RWPE2 (cell line): ENCODE measurements at regions not wholly inside any gene's neighbourhood (a gene's known extent, or its start where the extent isn't known, plus 50 kb on each side); places are given as distances from the start of the nearest gene placed in this dataset.
A peak's percentile ranks its signal among the peaks of the same experiment; 100 is the strongest.

Experiments
- ATAC-seq: fragments of 200-7000 bp; cut with Tn5 transposase; 3 replicates; pipeline ENCODE4 v1.9.1; 2021; ENCODE audit warnings: low read depth
- DNase-seq: peaks from one replicate; pipeline ENCODE4 v3.0.0-alpha.2; 2020; ENCODE audit warnings: low spot score
- H3K27ac ChIP-seq: fragments of 450-650 bp; 2 replicates; pipeline ENCODE4 v1.5.1; 2017; ENCODE audit warnings: mild to moderate bottlenecking; ENCODE audit not compliant: poor library complexity, severe bottlenecking
- H3K27me3 ChIP-seq: fragments of 250-450 bp; sonication (Bioruptor Pico); 2 replicates; pipeline ENCODE4 v1.5.1; 2021; ENCODE audit warnings: mild to moderate bottlenecking, moderate library complexity; ENCODE audit not compliant: insufficient read depth, poor library complexity, severe bottlenecking
- H3K36me3 ChIP-seq: fragments of 250-450 bp; sonication (Bioruptor Pico); 2 replicates; pipeline ENCODE4 v1.5.1; 2020; ENCODE audit warnings: low read depth, mild to moderate bottlenecking, moderate library complexity
- H3K4me1 ChIP-seq: fragments of 250-450 bp; sonication (Bioruptor Pico); 2 replicates; pipeline ENCODE4 v1.5.1; 2021; ENCODE audit warnings: mild to moderate bottlenecking, moderate library complexity; ENCODE audit not compliant: insufficient read depth, poor library complexity, severe bottlenecking
- H3K4me3 ChIP-seq: fragments of 250-450 bp; sonication (Bioruptor Pico); 2 replicates; pipeline ENCODE4 v1.5.1; 2021; ENCODE audit warnings: mild to moderate bottlenecking, moderate library complexity; ENCODE audit not compliant: severe bottlenecking
- H3K9me3 ChIP-seq: fragments of 250-450 bp; sonication (Bioruptor Pico); 2 replicates; pipeline ENCODE4 v1.5.1; 2021; ENCODE audit warnings: mild to moderate bottlenecking, moderate library complexity; ENCODE audit not compliant: severe bottlenecking
- TF ChIP-seq, protein P1 (sequence below): fragments of 450-650 bp; IDR thresholded peaks from one replicate; pipeline ENCODE4 v1.5.1; 2017; ENCODE audit warnings: mild to moderate bottlenecking, moderate library complexity; ENCODE audit not compliant: poor library complexity, severe bottlenecking

DNA sequence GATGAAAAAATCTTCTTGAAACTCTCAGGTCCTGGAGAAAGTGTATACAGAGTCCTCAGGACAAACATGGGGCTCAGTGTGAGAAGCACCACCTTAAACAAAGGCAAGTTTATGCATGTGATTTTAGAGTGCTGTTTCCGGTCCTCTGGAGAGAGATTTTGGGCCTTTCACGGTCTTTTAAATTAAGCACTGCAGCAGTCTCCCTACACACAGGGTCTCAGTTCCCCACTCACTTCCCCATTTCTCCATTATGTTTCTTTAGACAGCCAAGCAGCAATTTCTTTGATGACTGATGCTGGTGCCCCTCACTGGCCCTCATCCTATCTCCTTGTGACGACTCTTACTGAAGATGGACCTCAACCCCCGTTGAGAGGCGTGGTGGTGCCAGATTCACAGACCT is 220.2 kb upstream of the CLINT1 start:
- DNase-seq (no peak), ATAC-seq (no peak)
- H3K9me3 ChIP-seq, result no peaks in the 10 kb centered on the region
- no peak overlapping the region for H3K4me3 ChIP-seq
- no peaks in the 10 kb centered on the region for H3K36me3 ChIP-seq
- H3K27me3 ChIP-seq, result no peaks in the 10 kb centered on the region
- H3K27ac ChIP-seq, result no peak overlapping the region
- H3K4me1 ChIP-seq, result peaks cover 6% of the 10 kb centered on the region
- TF ChIP-seq, protein P1, sequence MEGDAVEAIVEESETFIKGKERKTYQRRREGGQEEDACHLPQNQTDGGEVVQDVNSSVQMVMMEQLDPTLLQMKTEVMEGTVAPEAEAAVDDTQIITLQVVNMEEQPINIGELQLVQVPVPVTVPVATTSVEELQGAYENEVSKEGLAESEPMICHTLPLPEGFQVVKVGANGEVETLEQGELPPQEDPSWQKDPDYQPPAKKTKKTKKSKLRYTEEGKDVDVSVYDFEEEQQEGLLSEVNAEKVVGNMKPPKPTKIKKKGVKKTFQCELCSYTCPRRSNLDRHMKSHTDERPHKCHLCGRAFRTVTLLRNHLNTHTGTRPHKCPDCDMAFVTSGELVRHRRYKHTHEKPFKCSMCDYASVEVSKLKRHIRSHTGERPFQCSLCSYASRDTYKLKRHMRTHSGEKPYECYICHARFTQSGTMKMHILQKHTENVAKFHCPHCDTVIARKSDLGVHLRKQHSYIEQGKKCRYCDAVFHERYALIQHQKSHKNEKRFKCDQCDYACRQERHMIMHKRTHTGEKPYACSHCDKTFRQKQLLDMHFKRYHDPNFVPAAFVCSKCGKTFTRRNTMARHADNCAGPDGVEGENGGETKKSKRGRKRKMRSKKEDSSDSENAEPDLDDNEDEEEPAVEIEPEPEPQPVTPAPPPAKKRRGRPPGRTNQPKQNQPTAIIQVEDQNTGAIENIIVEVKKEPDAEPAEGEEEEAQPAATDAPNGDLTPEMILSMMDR, result no peak

GRCh38 chr5:158074992-158075769 is 216.2 kb upstream of the CLINT1 start:
- no peak overlapping the region for H3K4me3 ChIP-seq
- no peaks in the 10 kb centered on the region for H3K9me3 ChIP-seq
- no peaks in the 10 kb centered on the region for H3K27me3 ChIP-seq
- TF ChIP-seq, protein P1, result peak; percentile 97
- no peaks in the 10 kb centered on the region for H3K36me3 ChIP-seq
- H3K27ac ChIP-seq, result peak overlapping the region; percentile 45
- ATAC-seq (peak; percentile 91), DNase-seq (no peak)
- peaks cover 6% of the 10 kb centered on the region for H3K4me1 ChIP-seq

GRCh38 chr5:158074597-158074991 is 215.6 kb upstream of the CLINT1 start:
- TF ChIP-seq, protein P1, result no peak
- Histone ChIP-seq H3K36me3 (no peaks in the 10 kb centered on the region), H3K27me3 (no peaks in the 10 kb centered on the region)

GRCh38 chr5:158070859-158071258 is 211.9 kb upstream of the CLINT1 start:
- ATAC-seq, result no peak
- H3K4me3 ChIP-seq, result no peak overlapping the region
- DNase-seq, result no peak
- H3K27me3 ChIP-seq, result no peaks in the 10 kb centered on the region
- H3K9me3 ChIP-seq, result no peaks in the 10 kb centered on the region
- H3K27ac ChIP-seq, result no peak overlapping the region
- TF ChIP-seq, protein P1, result no peak
- peaks cover 6% of the 10 kb centered on the region for H3K4me1 ChIP-seq
- no peaks in the 10 kb centered on the region for H3K36me3 ChIP-seq

More at GRCh38 chr5:158074597-158074991, 215.6 kb upstream of the CLINT1 start:
- DNase-seq (no peak), ATAC-seq (no peak; the same call in 2 of the 3 replicates)
- Histone ChIP-seq H3K9me3 (no peaks in the 10 kb centered on the region), H3K4me1 (peaks cover 6% of the 10 kb centered on the region), H3K4me3 (no peak overlapping the region), H3K27ac (peak overlapping the region; percentile 45)

DNA sequence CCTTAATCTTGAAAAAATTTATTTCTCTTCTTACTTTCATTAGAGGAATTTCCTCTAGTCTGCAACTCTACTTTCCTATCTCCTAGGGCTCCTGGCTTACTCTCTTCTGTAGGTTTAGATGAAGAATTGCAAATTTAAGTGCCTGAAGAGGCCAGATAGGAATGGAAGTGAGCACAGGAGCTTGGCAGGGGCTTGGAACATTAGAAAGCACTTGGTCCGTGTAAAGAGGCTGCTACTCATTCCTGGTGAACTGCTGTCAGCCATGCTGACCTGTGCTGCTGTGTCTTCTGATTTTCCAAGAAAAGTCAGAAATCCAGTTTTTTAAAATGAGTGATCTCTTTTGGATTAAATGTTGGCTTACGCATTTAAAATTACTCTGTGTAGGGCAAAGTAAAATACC is 210.9 kb upstream of the CLINT1 start:
- H3K27me3 ChIP-seq, result no peaks in the 10 kb centered on the region
- ATAC-seq, result no peak
- TF ChIP-seq, protein P1, result no peak

More for the DNA sequence above, 210.9 kb upstream of the CLINT1 start:
- DNase-seq, result no peak
- H3K36me3 ChIP-seq, result no peaks in the 10 kb centered on the region
- H3K4me1 ChIP-seq, result peaks cover 2% of the 10 kb centered on the region
- no peak overlapping the region for H3K4me3 ChIP-seq
- H3K27ac ChIP-seq, result no peak overlapping the region
- H3K9me3 ChIP-seq, result no peaks in the 10 kb centered on the region
